T-helper 17 cell (primary cell): ENCODE measurements at regions not wholly inside any gene's neighbourhood (a gene's known extent, or its start where the extent isn't known, plus 50 kb on each side); places are given as distances from the start of the nearest gene placed in this dataset.

Experiments used
- ATAC-seq: fragments of 150-1000 bp; cut with Tn5 transposase; 2 replicates; pipeline ENCODE4 v1.10.0; 2021; ENCODE audit warnings: mild to moderate bottlenecking, moderate library complexity
- DNase-seq, 3 donors: peaks; one replicate each; pipeline versions ENCODE4 v3.0.0 to v3.0.0-alpha.2; 2020 to 2021
- H3K9me3 ChIP-seq: one replicate; pipeline ENCODE4 v1.7.0; 2013; ENCODE audit warnings: low read length, mild to moderate bottlenecking; ENCODE audit not compliant: control insufficient read depth, poor library complexity, severe bottlenecking
- H3K27ac Mint-ChIP-seq: one replicate; pipeline ENCODE4 v1.8.0; 2022; ENCODE audit warnings: mild to moderate bottlenecking, moderate library complexity, mixed read lengths
- H3K27me3 Mint-ChIP-seq: one replicate; pipeline ENCODE4 v1.8.0; 2022; ENCODE audit warnings: mixed read lengths
- H3K36me3 Mint-ChIP-seq: one replicate; pipeline ENCODE4 v1.8.0; 2022; ENCODE audit warnings: low read depth, mixed read lengths
- H3K4me1 Mint-ChIP-seq: one replicate; pipeline ENCODE4 v1.8.0; 2022; ENCODE audit warnings: mild to moderate bottlenecking, mixed read lengths
- H3K4me3 Mint-ChIP-seq: one replicate; pipeline ENCODE4 v1.8.0; 2022; ENCODE audit warnings: mild to moderate bottlenecking, moderate library complexity, mixed read lengths

DNA sequence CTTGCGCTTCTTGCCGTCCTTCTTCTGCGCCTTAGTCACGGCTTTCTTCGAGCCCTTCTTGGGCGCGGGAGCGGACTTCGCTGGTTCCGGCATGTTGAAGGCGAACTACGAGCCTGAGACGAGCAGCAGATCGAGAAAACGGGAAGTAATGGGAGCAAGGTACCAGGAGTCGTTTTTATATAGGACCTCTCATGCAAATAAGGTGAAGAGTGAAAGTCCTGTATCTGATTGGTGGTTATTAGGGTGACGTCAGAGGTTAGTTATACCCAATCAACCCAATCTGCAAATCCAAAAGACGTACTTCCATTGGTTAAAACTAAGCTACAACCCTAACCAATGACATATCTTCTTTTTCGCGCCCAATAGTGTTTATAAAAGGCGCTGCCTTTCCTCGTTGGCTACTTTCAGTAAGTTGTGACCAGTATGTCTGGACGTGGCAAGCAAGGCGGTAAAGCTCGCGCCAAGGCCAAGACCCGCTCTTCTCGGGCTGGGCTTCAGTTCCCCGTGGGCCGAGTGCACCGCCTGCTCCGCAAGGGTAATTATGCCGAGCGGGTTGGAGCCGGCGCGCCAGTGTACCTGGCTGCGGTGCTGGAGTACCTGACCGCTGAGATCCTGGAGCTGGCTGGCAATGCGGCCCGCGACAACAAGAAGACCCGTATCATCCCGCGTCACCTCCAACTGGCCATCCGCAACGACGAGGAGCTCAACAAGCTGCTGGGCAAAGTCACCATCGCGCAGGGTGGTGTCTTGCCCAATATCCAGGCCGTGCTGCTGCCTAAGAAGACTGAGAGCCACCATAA, 100.6 kb upstream of the PRSS16 start:
- Mint-ChIP-seq H3K4me1 (peaks cover 3% of the 10 kb centered on the region), H3K36me3 (no peaks in the 10 kb centered on the region), H3K27me3 (no peaks in the 10 kb centered on the region), H3K27ac (no peak overlapping the region), H3K4me3 (no peak overlapping the region)
- DNase-seq (peak; percentile 42 to 51 (median 47)), ATAC-seq (peak; percentile 85)
- H3K9me3 ChIP-seq, result no peaks in the 10 kb centered on the region

DNA sequence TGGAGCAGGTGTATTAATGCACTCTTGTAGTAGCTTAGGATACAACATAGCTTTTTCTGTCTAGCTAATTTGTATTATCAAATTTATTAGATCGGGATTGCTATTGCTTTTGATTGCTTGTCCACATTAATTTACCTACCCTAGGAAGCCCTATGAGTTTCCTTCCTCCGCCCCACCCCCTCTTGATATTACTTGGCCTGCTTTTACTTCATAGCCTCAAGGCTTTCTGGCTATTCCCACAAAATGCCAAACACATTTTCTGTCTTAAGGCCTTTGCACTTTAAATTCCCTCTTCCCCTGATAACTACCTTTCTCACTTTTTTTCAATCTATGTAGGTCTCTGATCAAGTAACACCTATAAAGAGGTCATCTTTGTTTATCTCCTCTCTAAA, 99.1 kb upstream of the PRSS16 start:
- H3K27me3 Mint-ChIP-seq, result no peaks in the 10 kb centered on the region
- peaks cover 1% of the 10 kb centered on the region for H3K4me1 Mint-ChIP-seq
- H3K4me3 Mint-ChIP-seq, result no peak overlapping the region
- no peak overlapping the region for H3K27ac Mint-ChIP-seq
- H3K36me3 Mint-ChIP-seq, result no peaks in the 10 kb centered on the region
- ATAC-seq (no peak), DNase-seq (no peak)
- no peaks in the 10 kb centered on the region for H3K9me3 ChIP-seq

- no peak overlapping the region for H3K27ac Mint-ChIP-seq
Observed at GRCh38 chr6:27149150-27149549, 98.4 kb upstream of the PRSS16 start.

GRCh38 chr6:27154696-27155095, 92.8 kb upstream of the PRSS16 start:
- Mint-ChIP-seq H3K4me3 (peak overlapping the region; percentile 31), H3K27ac (peak overlapping the region; percentile 75), H3K4me1 (peaks cover 22% of the 10 kb centered on the region), H3K27me3 (no peaks in the 10 kb centered on the region), H3K36me3 (no peaks in the 10 kb centered on the region)
- H3K9me3 ChIP-seq, result no peaks in the 10 kb centered on the region
- no peak for DNase-seq
- ATAC-seq, result peak; percentile 39

More at GRCh38 chr6:27149150-27149549, 98.4 kb upstream of the PRSS16 start:
- no peak for DNase-seq
- Mint-ChIP-seq H3K27me3 (no peaks in the 10 kb centered on the region), H3K36me3 (no peaks in the 10 kb centered on the region), H3K4me1 (no peaks in the 10 kb centered on the region), H3K4me3 (no peak overlapping the region)
- ATAC-seq, result no peak
- no peaks in the 10 kb centered on the region for H3K9me3 ChIP-seq

GRCh38 chr6:27156874-27157458, 90.5 kb upstream of the PRSS16 start:
- H3K27ac Mint-ChIP-seq, result peak overlapping the region; percentile 79
- no peaks in the 10 kb centered on the region for H3K27me3 Mint-ChIP-seq
- H3K36me3 Mint-ChIP-seq, result no peaks in the 10 kb centered on the region
- peak overlapping the region; percentile 66 for H3K4me3 Mint-ChIP-seq
- DNase-seq (no peak), ATAC-seq (no peak)
- peaks cover 24% of the 10 kb centered on the region for H3K4me1 Mint-ChIP-seq
- H3K9me3 ChIP-seq, result no peaks in the 10 kb centered on the region

DNA sequence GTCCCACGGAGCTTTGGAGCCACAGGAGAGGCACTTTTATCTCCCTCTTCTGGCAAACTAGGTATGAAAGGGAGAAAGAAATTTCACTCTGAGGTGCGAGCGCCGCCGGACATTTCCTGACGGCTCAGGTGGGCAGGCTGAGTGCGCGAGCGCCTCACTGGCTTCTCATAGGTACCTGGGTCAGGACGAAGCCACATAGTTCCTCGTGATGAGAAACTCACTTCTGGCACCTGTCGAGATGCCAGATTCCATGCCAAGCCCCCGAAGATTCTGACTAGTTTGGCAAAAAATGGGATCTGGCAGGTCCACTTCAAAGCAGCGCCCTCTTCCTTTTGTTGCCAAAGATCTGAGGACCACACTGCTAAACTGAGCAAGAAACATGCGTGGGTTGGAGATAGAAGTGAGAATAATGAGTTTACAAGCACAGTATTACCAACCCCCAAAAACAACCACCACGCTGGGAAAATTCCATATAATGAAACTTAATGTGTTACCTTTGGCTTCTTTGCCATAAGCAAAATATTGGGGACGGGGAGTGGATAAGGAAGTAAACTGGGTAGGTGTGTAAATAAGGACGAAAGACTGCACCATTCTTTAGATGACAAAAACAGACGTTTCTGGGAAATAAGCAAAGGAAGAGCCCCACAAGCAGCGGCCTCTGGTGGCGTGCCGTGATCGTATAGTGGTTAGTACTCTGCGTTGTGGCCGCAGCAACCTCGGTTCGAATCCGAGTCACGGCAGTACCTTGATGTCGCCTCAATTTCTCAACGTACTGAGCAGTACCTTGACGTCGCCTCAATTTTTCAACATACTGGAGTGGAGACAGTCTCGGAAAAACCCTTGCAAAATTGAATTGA, 89.8 kb upstream of the PRSS16 start:
- H3K4me1 Mint-ChIP-seq, result peaks cover 24% of the 10 kb centered on the region
- H3K36me3 Mint-ChIP-seq, result no peaks in the 10 kb centered on the region
- no peaks in the 10 kb centered on the region for H3K9me3 ChIP-seq
- DNase-seq (peak; percentile 34 to 78 (median 59)), ATAC-seq (peak; percentile 84)
- peak overlapping the region; percentile 66 for H3K4me3 Mint-ChIP-seq
- H3K27me3 Mint-ChIP-seq, result no peaks in the 10 kb centered on the region
- H3K27ac Mint-ChIP-seq, result peak overlapping the region; percentile 79

- Mint-ChIP-seq H3K4me1 (peaks cover 24% of the 10 kb centered on the region), H3K27me3 (no peaks in the 10 kb centered on the region), H3K4me3 (peak overlapping the region; percentile 66), H3K27ac (peak overlapping the region; percentile 79), H3K36me3 (no peaks in the 10 kb centered on the region)
- ATAC-seq (no peak), DNase-seq (no peak)
- no peaks in the 10 kb centered on the region for H3K9me3 ChIP-seq
Observed at GRCh38 chr6:27158316-27158643, 89.2 kb upstream of the PRSS16 start.

GRCh38 chr6:27159725-27160124, 87.8 kb upstream of the PRSS16 start:
- Mint-ChIP-seq H3K4me1 (peaks cover 20% of the 10 kb centered on the region), H3K36me3 (no peaks in the 10 kb centered on the region), H3K27ac (peak overlapping the region; percentile 79), H3K4me3 (no peak overlapping the region), H3K27me3 (no peaks in the 10 kb centered on the region)
- DNase-seq (no peak), ATAC-seq (no peak)
- H3K9me3 ChIP-seq, result no peaks in the 10 kb centered on the region

GRCh38 chr6:27161115-27161514, 86.4 kb upstream of the PRSS16 start:
- DNase-seq (no peak), ATAC-seq (no peak)
- no peaks in the 10 kb centered on the region for H3K27me3 Mint-ChIP-seq
- H3K4me1 Mint-ChIP-seq, result peaks cover 15% of the 10 kb centered on the region
- no peaks in the 10 kb centered on the region for H3K36me3 Mint-ChIP-seq
- no peak overlapping the region for H3K27ac Mint-ChIP-seq
- H3K9me3 ChIP-seq, result no peaks in the 10 kb centered on the region
- H3K4me3 Mint-ChIP-seq, result no peak overlapping the region

DNA sequence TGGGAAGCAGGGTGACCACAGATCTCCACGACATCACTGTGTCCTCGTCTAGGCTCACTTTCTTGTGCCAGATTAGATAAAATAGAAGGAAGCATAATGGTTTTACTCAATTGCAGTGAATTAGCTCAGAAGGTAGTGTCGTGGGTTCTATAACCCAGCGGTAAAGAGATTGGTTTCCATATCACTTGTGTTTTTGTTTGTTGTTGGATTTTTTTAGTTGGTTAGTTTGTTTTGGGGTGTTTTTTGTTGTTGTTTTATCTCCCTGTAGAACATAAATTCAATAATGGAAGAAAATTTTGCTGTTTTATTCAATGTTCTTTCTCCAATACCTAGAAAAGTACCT, 85.9 kb upstream of the PRSS16 start:
- no peaks in the 10 kb centered on the region for H3K36me3 Mint-ChIP-seq
- no peaks in the 10 kb centered on the region for H3K27me3 Mint-ChIP-seq
- H3K4me3 Mint-ChIP-seq, result no peak overlapping the region
- H3K9me3 ChIP-seq, result no peaks in the 10 kb centered on the region
- DNase-seq, result no peak
- peaks cover 11% of the 10 kb centered on the region for H3K4me1 Mint-ChIP-seq
- H3K27ac Mint-ChIP-seq, result no peak overlapping the region
- no peak for ATAC-seq

GRCh38 chr6:27161946-27162603, 85.4 kb upstream of the PRSS16 start:
- no peak overlapping the region for H3K4me3 Mint-ChIP-seq
- no peaks in the 10 kb centered on the region for H3K9me3 ChIP-seq
- no peaks in the 10 kb centered on the region for H3K36me3 Mint-ChIP-seq
- DNase-seq (no peak), ATAC-seq (no peak)
- no peaks in the 10 kb centered on the region for H3K27me3 Mint-ChIP-seq
- H3K27ac Mint-ChIP-seq, result peak overlapping the region; percentile 21
- peaks cover 11% of the 10 kb centered on the region for H3K4me1 Mint-ChIP-seq

DNA sequence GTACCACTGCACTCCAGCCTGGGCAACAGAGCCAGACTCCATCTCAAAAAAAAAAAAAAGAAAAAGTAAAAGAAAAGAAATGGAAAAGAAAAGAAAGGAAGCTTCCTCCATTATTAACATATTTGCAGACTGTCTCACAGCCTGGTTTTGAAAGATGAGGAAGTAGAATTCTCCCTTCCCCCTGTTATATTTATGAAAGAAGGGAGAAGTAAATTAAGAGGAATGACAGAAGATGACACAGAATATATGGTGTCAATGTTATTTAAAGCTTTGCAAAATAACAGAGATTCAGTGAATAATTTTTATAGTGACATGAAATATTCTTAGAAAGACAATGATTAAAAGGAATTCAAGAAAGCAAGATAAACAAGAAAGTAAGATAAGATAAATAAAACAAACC, 83.7 kb upstream of the PRSS16 start:
- no peaks in the 10 kb centered on the region for H3K9me3 ChIP-seq
- Mint-ChIP-seq H3K4me1 (peaks cover 3% of the 10 kb centered on the region), H3K27me3 (no peaks in the 10 kb centered on the region), H3K4me3 (no peak overlapping the region), H3K27ac (no peak overlapping the region), H3K36me3 (no peaks in the 10 kb centered on the region)
- ATAC-seq (no peak), DNase-seq (no peak)

DNA sequence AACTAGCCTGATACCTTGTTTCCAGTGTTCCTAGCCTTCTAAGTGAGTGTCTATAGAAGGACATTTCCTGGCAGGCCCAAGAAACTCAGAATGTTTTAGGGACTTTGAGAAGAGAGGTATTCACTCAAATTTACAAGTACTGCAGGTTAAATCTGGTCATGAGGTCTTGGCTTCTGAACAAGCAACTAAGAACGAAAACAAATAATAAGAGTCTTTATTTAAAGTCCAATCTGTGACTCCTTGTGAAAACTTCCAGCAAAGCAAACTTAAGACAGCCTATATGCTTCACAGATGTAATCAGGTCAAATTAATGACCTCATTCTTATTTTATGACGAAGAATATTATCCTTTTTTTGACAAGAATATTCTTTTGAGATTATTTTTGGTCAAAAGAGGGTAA, 79.4 kb upstream of the PRSS16 start:
- H3K9me3 ChIP-seq, result no peaks in the 10 kb centered on the region
- no peak overlapping the region for H3K27ac Mint-ChIP-seq
- no peak for ATAC-seq

More for the DNA sequence above, 79.4 kb upstream of the PRSS16 start:
- Mint-ChIP-seq H3K4me1 (no peaks in the 10 kb centered on the region), H3K4me3 (no peak overlapping the region), H3K27me3 (no peaks in the 10 kb centered on the region), H3K36me3 (no peaks in the 10 kb centered on the region)
- no peak for DNase-seq
